ENCODE measurements at regions not wholly inside any gene's neighbourhood (a gene's known extent, or its start where the extent isn't known, plus 50 kb on each side); places are given as distances from the start of the nearest gene placed in this dataset.

DNA sequence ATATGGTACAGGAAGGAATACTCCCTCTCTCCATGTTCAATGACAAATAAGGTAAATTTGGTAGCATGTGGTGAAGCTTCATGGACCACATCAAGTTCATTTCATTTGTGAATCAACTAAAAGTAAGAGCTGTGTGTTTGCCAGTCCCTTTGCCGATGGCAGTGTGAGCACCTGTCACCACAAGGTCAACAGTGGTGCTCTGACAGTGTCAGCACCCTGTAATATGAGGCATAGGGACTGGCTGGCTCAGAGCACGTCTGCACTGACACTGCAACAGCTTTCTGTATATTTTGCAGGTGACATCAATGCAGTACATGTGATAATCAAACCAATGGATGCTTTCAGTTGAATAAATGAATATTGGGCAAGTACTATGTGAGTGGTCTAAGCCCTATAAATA lies 852.4 kb downstream of the TUSC7 start:
- TF ChIP-seq POLR2A (IDR thresholded peaks at IDR 0.05): no peak
- TF ChIP-seq, protein P1, sequence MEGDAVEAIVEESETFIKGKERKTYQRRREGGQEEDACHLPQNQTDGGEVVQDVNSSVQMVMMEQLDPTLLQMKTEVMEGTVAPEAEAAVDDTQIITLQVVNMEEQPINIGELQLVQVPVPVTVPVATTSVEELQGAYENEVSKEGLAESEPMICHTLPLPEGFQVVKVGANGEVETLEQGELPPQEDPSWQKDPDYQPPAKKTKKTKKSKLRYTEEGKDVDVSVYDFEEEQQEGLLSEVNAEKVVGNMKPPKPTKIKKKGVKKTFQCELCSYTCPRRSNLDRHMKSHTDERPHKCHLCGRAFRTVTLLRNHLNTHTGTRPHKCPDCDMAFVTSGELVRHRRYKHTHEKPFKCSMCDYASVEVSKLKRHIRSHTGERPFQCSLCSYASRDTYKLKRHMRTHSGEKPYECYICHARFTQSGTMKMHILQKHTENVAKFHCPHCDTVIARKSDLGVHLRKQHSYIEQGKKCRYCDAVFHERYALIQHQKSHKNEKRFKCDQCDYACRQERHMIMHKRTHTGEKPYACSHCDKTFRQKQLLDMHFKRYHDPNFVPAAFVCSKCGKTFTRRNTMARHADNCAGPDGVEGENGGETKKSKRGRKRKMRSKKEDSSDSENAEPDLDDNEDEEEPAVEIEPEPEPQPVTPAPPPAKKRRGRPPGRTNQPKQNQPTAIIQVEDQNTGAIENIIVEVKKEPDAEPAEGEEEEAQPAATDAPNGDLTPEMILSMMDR (IDR thresholded peaks at IDR 0.05): no peak

All from adrenal gland (tissue), 5 donors.